OCI-LY7 (cell line): ENCODE measurements at regions not wholly inside any gene's neighbourhood (a gene's known extent, or its start where the extent isn't known, plus 50 kb on each side); places are given as distances from the start of the nearest gene placed in this dataset.
"Not testable (repeated sequence)": the region's sequence is repeated elsewhere in the genome, so short reads cannot be mapped to it uniquely, and the experiment has no call there.

ENCODE experiments used
- BruUV-seq: library from RNA; stranded (reverse); fragments of 400-500 nt; replicated peaks from 2 replicates; lab custom pipeline; 2021; lab: Mats Ljungman, UMichigan
- CTCF ChIA-PET: fragments of 300-600 bp; sonication (Branson Sonifier 250); formaldehyde crosslinking; loops from one replicate; lab custom pipeline; 2022; ENCODE audit warnings: antibody characterized with exemption; ENCODE audit not compliant: unreplicated experiment; lab: Charles Lee
- POLR2A ChIA-PET: fragments of 300-600 bp; sonication (Branson Sonifier 250); formaldehyde crosslinking; loops from one replicate; lab custom pipeline; 2022; ENCODE audit warnings: antibody characterized with exemption; lab: Charles Lee
- DNase-seq: peaks from one replicate; pipeline ENCODE4 v3.0.0-alpha.2; 2015; ENCODE audit warnings: low spot score
- H2AFZ ChIP-seq: fragments of 200-600 bp; sonication (generic), shearing (Covaris generic); 2 replicates; pipeline ENCODE4 v1.6.1; 2014; ENCODE audit warnings: mild to moderate bottlenecking, antibody characterized with exemption, low read length, moderate library complexity
- H3K27ac ChIP-seq: fragments of 200-600 bp; sonication (generic); 2 replicates; pipeline ENCODE4 v1.5.1; 2014; ENCODE audit warnings: mixed run types, low read depth, mild to moderate bottlenecking, moderate library complexity, low read length, inconsistent platforms; ENCODE audit not compliant: poor library complexity, severe bottlenecking
- H3K36me3 ChIP-seq: fragments of 200-600 bp; sonication (generic); 2 replicates; pipeline ENCODE4 v1.6.1; 2014; ENCODE audit warnings: mild to moderate bottlenecking, antibody characterized with exemption, low read length, moderate library complexity, mixed read lengths; ENCODE audit not compliant: insufficient read depth
- H3K4me1 ChIP-seq: fragments of 200-600 bp; sonication (generic); 2 replicates; pipeline ENCODE4 v1.5.1; 2014; ENCODE audit warnings: mild to moderate bottlenecking, low read length; ENCODE audit not compliant: insufficient read depth, poor library complexity, severe bottlenecking
- H3K4me2 ChIP-seq: fragments of 200-600 bp; sonication (generic); 2 replicates; pipeline ENCODE4 v1.6.1; 2014; ENCODE audit warnings: mild to moderate bottlenecking, low read length
- H3K4me3 ChIP-seq: fragments of 200-600 bp; sonication (generic); 2 replicates; pipeline ENCODE4 v1.5.1; 2014; ENCODE audit warnings: mild to moderate bottlenecking, low read depth, low read length; ENCODE audit not compliant: poor library complexity, severe bottlenecking
- H3K79me2 ChIP-seq: fragments of 200-600 bp; sonication (generic); 2 replicates; pipeline ENCODE4 v1.6.1; 2016; ENCODE audit warnings: low read depth, mild to moderate bottlenecking, low read length, moderate library complexity, mixed read lengths; ENCODE audit not compliant: insufficient read depth
- H3K9me2 ChIP-seq: fragments of 200-600 bp; sonication (generic); 2 replicates; pipeline ENCODE4 v1.6.1; 2016; ENCODE audit warnings: mild to moderate bottlenecking, low read length, mixed read lengths; ENCODE audit not compliant: insufficient read depth
- H3K9me3 ChIP-seq: fragments of 200-600 bp; sonication (generic); 2 replicates; pipeline ENCODE4 v1.6.1; 2014; ENCODE audit warnings: mild to moderate bottlenecking, mixed run types, low read length, mixed read lengths
- H4K20me1 ChIP-seq: fragments of 200-600 bp; sonication (generic); 2 replicates; pipeline ENCODE4 v1.6.1; 2014; ENCODE audit warnings: mild to moderate bottlenecking, antibody characterized with exemption, low read length, moderate library complexity, mixed read lengths; ENCODE audit not compliant: insufficient read depth
- EZH2phosphoT487 ChIP-seq: fragments of 200-600 bp; sonication (generic); IDR thresholded peaks from 2 replicates; pipeline ENCODE4 v1.6.1; 2018; ENCODE audit warnings: low read depth, borderline replicate concordance, mild to moderate bottlenecking, mixed run types, antibody characterized with exemption, low read length, moderate library complexity, mixed read lengths
- intact Hi-C: fragments of 100-400 bp; cut with micrococcal nuclease; formaldehyde crosslinking; loops from one replicate; pipeline ENCODE4 v1.10.0; 2022; ENCODE audit not compliant: unreplicated experiment
- TF ChIP-seq, protein P1 (sequence below): fragments of 200-600 bp; sonication (generic); conservative IDR thresholded peaks from 2 replicates; pipeline ENCODE4 v1.5.1; 2014; ENCODE audit warnings: mild to moderate bottlenecking, antibody characterized with exemption, low read length, moderate library complexity, mixed read lengths

DNA sequence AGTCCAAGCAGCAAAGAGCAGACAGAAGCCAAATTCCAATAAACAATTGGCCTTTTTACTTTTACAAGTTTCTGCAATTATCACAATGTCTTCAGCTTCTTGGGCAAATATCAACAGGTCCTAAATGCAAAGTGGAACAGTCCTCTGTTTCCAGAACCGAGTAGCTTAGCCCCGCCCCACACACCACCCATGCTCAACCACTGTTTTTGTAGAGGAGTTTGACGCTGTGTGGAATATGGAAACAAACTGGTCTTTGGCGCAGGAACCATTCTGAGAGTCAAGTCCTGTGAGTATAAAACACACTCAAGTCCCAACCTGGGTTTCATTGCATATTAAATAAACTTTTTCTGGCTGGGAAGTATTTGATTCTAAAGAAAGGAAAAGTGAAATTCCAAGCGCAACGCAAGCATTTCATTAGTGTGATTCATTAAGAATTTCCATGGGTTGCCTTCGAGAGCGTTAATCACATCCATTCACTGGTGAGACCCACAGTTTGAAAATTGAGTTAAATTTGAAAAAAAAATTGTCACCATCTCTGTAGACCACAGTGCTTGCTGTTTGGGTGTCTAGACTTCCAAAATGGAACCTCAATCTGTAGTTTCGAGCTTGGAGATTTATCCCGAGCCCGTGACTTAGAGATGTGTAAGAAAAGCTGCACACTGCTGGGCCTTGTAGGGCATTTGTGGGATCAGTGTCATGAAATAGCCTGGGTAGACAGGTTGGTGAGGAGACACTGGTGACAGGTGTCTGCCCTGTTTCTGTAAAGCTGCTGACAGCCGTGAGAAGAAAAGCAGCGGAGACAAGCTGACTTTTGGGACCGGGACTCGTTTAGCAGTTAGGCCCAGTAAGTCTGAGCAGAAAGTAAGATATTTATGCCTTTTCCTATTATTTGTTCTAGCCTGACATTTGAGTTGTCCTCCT lies 96.1 kb downstream of the DAD1 start:
- POLR2A ChIA-PET: interaction anchor here (0.5 to 4.1 kb wide), 10 partner anchors 12 to 423 kb away, joined by 3 to 31 read pairs (median 4); partner anchors contain the start of gene DAD1
- H3K4me2 ChIP-seq: peak overlapping the region; percentile 67
- peak overlapping the region; percentile 49; the same call in 1 of the 2 replicates for H2AFZ ChIP-seq
- TF ChIP-seq, protein P1, sequence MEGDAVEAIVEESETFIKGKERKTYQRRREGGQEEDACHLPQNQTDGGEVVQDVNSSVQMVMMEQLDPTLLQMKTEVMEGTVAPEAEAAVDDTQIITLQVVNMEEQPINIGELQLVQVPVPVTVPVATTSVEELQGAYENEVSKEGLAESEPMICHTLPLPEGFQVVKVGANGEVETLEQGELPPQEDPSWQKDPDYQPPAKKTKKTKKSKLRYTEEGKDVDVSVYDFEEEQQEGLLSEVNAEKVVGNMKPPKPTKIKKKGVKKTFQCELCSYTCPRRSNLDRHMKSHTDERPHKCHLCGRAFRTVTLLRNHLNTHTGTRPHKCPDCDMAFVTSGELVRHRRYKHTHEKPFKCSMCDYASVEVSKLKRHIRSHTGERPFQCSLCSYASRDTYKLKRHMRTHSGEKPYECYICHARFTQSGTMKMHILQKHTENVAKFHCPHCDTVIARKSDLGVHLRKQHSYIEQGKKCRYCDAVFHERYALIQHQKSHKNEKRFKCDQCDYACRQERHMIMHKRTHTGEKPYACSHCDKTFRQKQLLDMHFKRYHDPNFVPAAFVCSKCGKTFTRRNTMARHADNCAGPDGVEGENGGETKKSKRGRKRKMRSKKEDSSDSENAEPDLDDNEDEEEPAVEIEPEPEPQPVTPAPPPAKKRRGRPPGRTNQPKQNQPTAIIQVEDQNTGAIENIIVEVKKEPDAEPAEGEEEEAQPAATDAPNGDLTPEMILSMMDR: no peak
- no peak for TF ChIP-seq EZH2phosphoT487
- no peaks in the 10 kb centered on the region for H3K79me2 ChIP-seq
- no peaks in the 10 kb centered on the region for H4K20me1 ChIP-seq
- H3K9me2 ChIP-seq: no peaks in the 10 kb centered on the region
- H3K4me3 ChIP-seq: peak overlapping the region; percentile 46
- H3K4me1 ChIP-seq: peaks cover 98% of the 10 kb centered on the region
- CTCF ChIA-PET: no interaction called here
- no TSS peak for BruUV-seq
- no peaks in the 10 kb centered on the region for H3K9me3 ChIP-seq
- peak overlapping the region; percentile 51 for H3K27ac ChIP-seq
- DNase-seq: no peak
- no peaks in the 10 kb centered on the region for H3K36me3 ChIP-seq
- intact Hi-C loops: no loop called here

DNA sequence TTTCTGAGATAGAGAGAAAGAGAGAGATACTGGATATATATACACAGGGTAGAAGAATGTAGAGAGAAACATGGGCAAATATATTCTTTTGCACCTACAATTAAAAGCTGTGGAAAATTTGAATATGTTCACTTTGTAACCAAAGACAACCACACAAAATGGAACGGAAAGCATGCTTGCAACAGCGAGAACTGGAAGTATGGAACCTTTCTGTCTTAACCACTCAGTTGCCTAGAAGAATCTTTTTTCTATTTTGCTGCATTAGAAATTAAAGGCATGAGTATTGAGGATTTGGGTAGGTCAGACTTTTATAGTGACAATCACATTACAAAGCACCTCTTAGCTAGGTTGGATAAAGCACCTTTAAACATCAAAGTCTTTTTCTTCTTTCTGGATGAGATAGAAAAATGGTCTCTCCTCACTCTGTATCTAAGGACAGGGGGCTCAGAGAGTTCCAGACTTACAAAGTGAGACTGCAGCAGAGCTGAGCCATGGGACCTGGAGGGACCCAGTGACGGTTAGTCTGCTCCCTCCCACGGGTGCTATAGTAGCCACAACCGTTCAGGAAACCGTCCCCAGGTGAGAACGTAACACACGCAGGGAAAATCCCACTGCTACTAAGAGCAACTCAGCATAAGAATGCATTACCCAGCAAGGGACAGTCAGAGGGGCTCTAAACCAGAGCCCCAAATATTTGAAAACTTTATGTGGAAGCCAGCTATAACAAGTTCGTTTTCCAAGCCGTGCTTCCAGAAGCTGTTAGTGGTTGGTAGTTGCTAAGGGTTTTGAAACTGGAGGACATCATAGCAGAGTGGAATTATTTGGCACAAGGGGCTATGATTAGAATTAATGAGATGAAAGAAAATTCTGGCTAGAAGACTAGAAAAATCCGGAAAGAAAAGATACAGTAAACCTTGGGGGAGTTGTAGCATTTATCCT lies 97.1 kb downstream of the DAD1 start:
- Histone ChIP-seq H3K9me2 (no peaks in the 10 kb centered on the region), H3K4me2 (peak overlapping the region; percentile 67), H3K79me2 (no peaks in the 10 kb centered on the region), H3K36me3 (no peaks in the 10 kb centered on the region), H4K20me1 (no peaks in the 10 kb centered on the region), H3K4me3 (peak overlapping the region; percentile 46), H2AFZ (peak overlapping the region; percentile 49; the same call in 1 of the 2 replicates), H3K27ac (peak overlapping the region; percentile 51), H3K9me3 (no peaks in the 10 kb centered on the region), H3K4me1 (peaks cover 98% of the 10 kb centered on the region)
- CTCF ChIA-PET: interaction anchor here (0.8 kb wide), 1 partner anchor 15 kb away, joined by 3 read pairs; no protein-coding TSS in a partner anchor
- no TSS peak for BruUV-seq
- TF ChIP-seq EZH2phosphoT487: no peak
- POLR2A ChIA-PET: interaction anchor here (0.5 to 4.1 kb wide), 13 partner anchors 11 to 424 kb away, joined by 3 to 31 read pairs (median 4); no protein-coding TSS in a partner anchor
- no peak for DNase-seq
- intact Hi-C loops: loop anchor here (2.0 kb wide), 1 partner anchor 65 kb away; no protein-coding TSS in a partner anchor

DNA sequence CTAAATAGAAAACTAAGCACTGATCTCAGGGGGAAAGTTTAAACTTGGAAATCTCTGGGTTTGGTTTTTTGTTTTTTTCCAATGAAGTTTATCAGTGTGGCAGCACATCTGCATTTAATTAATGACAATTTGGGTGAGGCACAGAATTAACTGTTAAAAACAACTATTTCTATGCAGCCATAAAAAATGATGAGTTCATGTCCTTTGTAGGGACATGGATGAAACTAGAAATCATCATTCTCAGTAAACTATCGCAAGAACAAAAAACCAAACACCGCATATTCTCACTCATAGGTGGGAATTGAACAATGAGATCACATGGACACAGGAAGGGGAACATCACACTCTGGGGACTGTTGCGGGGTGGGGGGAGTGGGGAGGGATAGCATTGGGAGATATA lies 98.0 kb downstream of the DAD1 start:
- H3K9me3 ChIP-seq, H3K36me3 ChIP-seq, CTCF ChIA-PET, BruUV-seq, DNase-seq, H4K20me1 ChIP-seq, H3K79me2 ChIP-seq, H3K9me2 ChIP-seq: not testable (repeated sequence)
- Histone ChIP-seq H3K4me1 (peaks cover 98% of the 10 kb centered on the region), H3K27ac (peak overlapping the region; percentile 68), H3K4me2 (peak overlapping the region; percentile 69), H3K4me3 (peak overlapping the region; percentile 56), H2AFZ (peak overlapping the region; percentile 62; the same call in 1 of the 2 replicates)
- intact Hi-C loops: loop anchor here (2.0 kb wide), 1 partner anchor 66 kb away; no protein-coding TSS in a partner anchor
- POLR2A ChIA-PET: interaction anchor here (0.5 to 4.1 kb wide), 8 partner anchors 10 to 318 kb away, joined by 3 to 31 read pairs (median 3); no protein-coding TSS in a partner anchor
